Astrocyte (in vitro differentiated cells and primary cell): ENCODE measurements at regions not wholly inside any gene's neighbourhood (a gene's known extent, or its start where the extent isn't known, plus 50 kb on each side); places are given as distances from the start of the nearest gene placed in this dataset.

ENCODE experiments used
- CTCF ChIP-seq: IDR thresholded peaks from 2 replicates; pipeline ENCODE4 v1.5.1; 2011; ENCODE audit warnings: low read depth, mild to moderate bottlenecking, inconsistent platforms, low read length, moderate library complexity; ENCODE audit not compliant: insufficient read depth
- EZH2 ChIP-seq: IDR thresholded peaks from 2 replicates; pipeline ENCODE4 v1.6.1; 2012; ENCODE audit warnings: mild to moderate bottlenecking, low read length, inconsistent platforms; ENCODE audit not compliant: insufficient read depth

GRCh38 chr6:54595844-54596243, 250.7 kb upstream of the FAM83B start:
- TF ChIP-seq CTCF, result no peak
- no peak for TF ChIP-seq EZH2
